Prostate gland (tissue), 2 donors: ENCODE measurements at regions not wholly inside any gene's neighbourhood (a gene's known extent, or its start where the extent isn't known, plus 50 kb on each side); places are given as distances from the start of the nearest gene placed in this dataset.

Experiments
- DNase-seq: peaks from one replicate; pipeline ENCODE4 v3.0.0-alpha.2; 2019; ENCODE audit warnings: low spot score
- H3K27ac ChIP-seq, 2 donors: fragments of 200-600 bp; sonication (generic); 2 replicates each; pipeline ENCODE4 v1.5.1; 2017 to 2019
- H3K27me3 ChIP-seq: fragments of 200-600 bp; sonication (generic); replicated peaks from 2 replicates; pipeline ENCODE4 v1.5.1; 2019; ENCODE audit not compliant: insufficient read depth
- H3K36me3 ChIP-seq, 2 donors: fragments of 200-600 bp; sonication (generic); 1 replicate in 1 of 2; 2 replicates in 1 of 2; pipeline versions ENCODE4 v1.5.1 to v1.8.1; 2017 to 2019
- H3K4me1 ChIP-seq: fragments of 200-600 bp; sonication (generic); replicated peaks from 2 replicates; pipeline ENCODE4 v1.5.1; 2019
- H3K4me3 ChIP-seq, 2 donors: fragments of 200-600 bp; sonication (generic); 2 replicates each; pipeline ENCODE4 v1.5.1; 2017 to 2019
- H3K9me3 ChIP-seq: fragments of 200-600 bp; sonication (generic); 2 replicates; pipeline ENCODE4 v1.5.1; 2017
- CTCF ChIP-seq, 4 experiments: fragments of 200-600 bp in 2 of 4; fragments of 450-650 bp in 2 of 4; sonication (generic) in 2 of 4; IDR thresholded peaks; 1 replicate in 3 of 4; 2 replicates in 1 of 4; pipeline ENCODE4 v1.5.1; 2016 to 2019; ENCODE audit warnings: antibody characterized with exemption in 4 of 4, mild to moderate bottlenecking in 2 of 4, moderate library complexity in 2 of 4
- POLR2A ChIP-seq: fragments of 450-650 bp; IDR thresholded peaks from one replicate; pipeline ENCODE4 v1.6.1; 2016; ENCODE audit warnings: antibody characterized with exemption, mild to moderate bottlenecking
- POLR2AphosphoS5 ChIP-seq: sonication (generic); formaldehyde crosslinking; IDR thresholded peaks from one replicate; pipeline ENCODE4 v1.6.1; 2017; ENCODE audit warnings: antibody characterized with exemption
- WGBS: methylation state at CpG from one replicate; pipeline ENCODE4 v1.1.5; 2018; 5-methylcytosine and 5-hydroxymethylcytosine counted together
- intact Hi-C: fragments of 100-400 bp; cut with DNase I; formaldehyde crosslinking; loops from one replicate; pipeline ENCODE4 v1.14.2; 2022

- TF ChIP-seq POLR2AphosphoS5 (no peak), POLR2A (no peak), CTCF (IDR thresholded peaks at IDR 0.05) (no peak)
- Histone ChIP-seq H3K27ac (no peak overlapping the region), H3K36me3 (no peaks in the 10 kb centered on the region), H3K9me3 (no peaks in the 10 kb centered on the region), H3K27me3 (no peaks in the 10 kb centered on the region), H3K4me1 (no peaks in the 10 kb centered on the region), H3K4me3 (no peak overlapping the region)
- WGBS = over 99% methylated on average over 47 of the region's 47 CpGs
- no peak for DNase-seq
- intact Hi-C loops = no loop called here
These were observed 120.6 kb upstream of the MEF2C start for GRCh38 chr5:89003563-89004036.

- no peak for TF ChIP-seq POLR2AphosphoS5
- no peak for TF ChIP-seq POLR2A
- TF ChIP-seq CTCF (IDR thresholded peaks at IDR 0.05) = no peak
- Histone ChIP-seq H3K4me1 (no peaks in the 10 kb centered on the region), H3K27me3 (no peaks in the 10 kb centered on the region), H3K27ac (no peak overlapping the region), H3K4me3 (no peak overlapping the region), H3K9me3 (no peaks in the 10 kb centered on the region), H3K36me3 (no peaks in the 10 kb centered on the region)
- intact Hi-C loops = no loop called here
- no peak for DNase-seq
These were observed 116.9 kb upstream of the MEF2C start for GRCh38 chr5:88999853-89000252.

- no peak overlapping the region for H3K4me3 ChIP-seq
- H3K36me3 ChIP-seq = no peaks in the 10 kb centered on the region
- 46% methylated on average over 2 of the region's 2 CpGs for WGBS
- H3K27ac ChIP-seq = no peak overlapping the region
- intact Hi-C loops = no loop called here
- TF ChIP-seq CTCF (IDR thresholded peaks at IDR 0.05) (no peak), POLR2A (no peak), POLR2AphosphoS5 (no peak)
- DNase-seq = no peak
- H3K9me3 ChIP-seq = no peaks in the 10 kb centered on the region
- H3K27me3 ChIP-seq = no peaks in the 10 kb centered on the region
- H3K4me1 ChIP-seq = no peaks in the 10 kb centered on the region
These were observed 115.0 kb upstream of the MEF2C start for GRCh38 chr5:88997937-88998336.

GRCh38 chr5:88984040-88984439 lies 101.1 kb upstream of the MEF2C start:
- Histone ChIP-seq H3K9me3 (no peaks in the 10 kb centered on the region), H3K27ac (no peak overlapping the region), H3K4me3 (no peak overlapping the region), H3K27me3 (no peaks in the 10 kb centered on the region), H3K4me1 (no peaks in the 10 kb centered on the region), H3K36me3 (no peaks in the 10 kb centered on the region)
- TF ChIP-seq POLR2A (no peak), CTCF (IDR thresholded peaks at IDR 0.05) (no peak), POLR2AphosphoS5 (no peak)
- 84% methylated on average over 1 of the region's 1 CpG for WGBS
- intact Hi-C loops = no loop called here
- no peak for DNase-seq

- intact Hi-C loops = no loop called here
- WGBS = 85% methylated on average over 3 of the region's 3 CpGs
These were observed 96.7 kb upstream of the MEF2C start for GRCh38 chr5:88979726-88980125.

More at GRCh38 chr5:88979726-88980125, 96.7 kb upstream of the MEF2C start:
- Histone ChIP-seq H3K27me3 (no peaks in the 10 kb centered on the region), H3K4me3 (no peak overlapping the region), H3K9me3 (no peaks in the 10 kb centered on the region), H3K4me1 (no peaks in the 10 kb centered on the region), H3K36me3 (no peaks in the 10 kb centered on the region), H3K27ac (no peak overlapping the region)
- no peak for TF ChIP-seq CTCF (IDR thresholded peaks at IDR 0.05)
- no peak for TF ChIP-seq POLR2AphosphoS5
- TF ChIP-seq POLR2A = no peak
- DNase-seq = no peak
